GM18499 (cell line): ENCODE measurements at regions not wholly inside any gene's neighbourhood (a gene's known extent, or its start where the extent isn't known, plus 50 kb on each side); places are given as distances from the start of the nearest gene placed in this dataset.
"Not testable (repeated sequence)": the region's sequence is repeated elsewhere in the genome, so short reads cannot be mapped to it uniquely, and the experiment has no call there.

ENCODE experiments used
- ATAC-seq: cut with Tn5 transposase; IDR thresholded peaks from one replicate; pipeline ENCODE4 v1.9.1; 2021; ENCODE audit warnings: moderate number of reproducible peaks; ENCODE audit not compliant: insufficient read depth, unreplicated experiment

DNA sequence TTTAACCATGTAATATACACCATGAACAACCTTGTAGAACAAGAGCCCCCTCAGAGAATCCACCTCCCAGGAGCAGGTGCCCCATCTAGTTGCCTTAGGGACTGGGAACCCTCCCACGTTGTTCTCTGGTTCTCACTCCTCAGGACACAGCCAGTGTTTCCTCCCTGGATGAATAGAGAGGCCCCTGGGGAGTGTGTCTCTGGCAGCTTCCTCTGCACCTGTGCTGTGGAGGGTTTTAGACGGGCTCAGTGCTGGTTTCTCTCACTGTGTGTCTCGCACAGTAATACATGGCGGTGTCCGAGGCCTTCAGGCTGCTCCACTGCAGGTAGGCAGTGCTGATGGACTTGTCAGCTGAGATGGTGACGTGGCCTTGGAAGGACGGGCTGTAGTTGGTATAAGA lies 581.3 kb downstream of the TMEM121 start:
- no peak for ATAC-seq

DNA sequence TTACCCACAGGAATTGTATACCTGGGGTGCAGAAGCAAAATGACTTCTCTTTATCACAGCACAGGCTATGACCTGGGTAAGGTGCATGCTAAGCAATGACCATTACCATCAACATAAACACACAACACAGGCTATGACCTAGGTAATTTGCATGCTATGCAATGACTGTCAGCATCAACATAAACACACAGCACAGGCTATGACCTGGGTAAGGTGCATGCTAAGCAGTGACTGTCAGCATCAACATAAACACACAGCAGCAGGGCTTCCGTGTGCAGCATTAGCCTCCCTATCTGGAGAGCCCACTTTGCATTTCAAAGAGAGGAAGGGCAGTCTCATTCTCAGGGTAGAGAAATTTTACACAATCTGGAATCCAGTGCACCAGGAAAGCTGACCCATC lies 583.0 kb downstream of the TMEM121 start:
- no peak for ATAC-seq

DNA sequence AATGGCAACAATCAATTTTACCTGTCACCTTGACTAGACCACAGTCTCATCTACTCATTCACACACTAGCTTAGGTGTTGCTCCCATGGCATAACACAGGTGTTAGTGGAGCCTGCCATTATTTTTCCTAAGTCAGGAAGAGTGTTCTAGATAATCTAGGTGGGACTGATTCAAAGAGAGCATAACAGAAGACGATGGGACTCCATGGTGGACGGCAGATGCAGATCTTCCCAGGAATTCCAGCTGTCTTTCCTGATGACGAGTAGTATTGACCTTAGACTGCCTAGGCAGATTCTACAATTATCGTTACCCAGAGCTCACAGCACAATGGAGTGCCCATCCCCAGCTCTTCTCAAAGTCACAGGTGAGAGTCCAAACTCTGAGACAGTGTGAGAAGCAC lies 589.0 kb downstream of the TMEM121 start:
- no peak for ATAC-seq

DNA sequence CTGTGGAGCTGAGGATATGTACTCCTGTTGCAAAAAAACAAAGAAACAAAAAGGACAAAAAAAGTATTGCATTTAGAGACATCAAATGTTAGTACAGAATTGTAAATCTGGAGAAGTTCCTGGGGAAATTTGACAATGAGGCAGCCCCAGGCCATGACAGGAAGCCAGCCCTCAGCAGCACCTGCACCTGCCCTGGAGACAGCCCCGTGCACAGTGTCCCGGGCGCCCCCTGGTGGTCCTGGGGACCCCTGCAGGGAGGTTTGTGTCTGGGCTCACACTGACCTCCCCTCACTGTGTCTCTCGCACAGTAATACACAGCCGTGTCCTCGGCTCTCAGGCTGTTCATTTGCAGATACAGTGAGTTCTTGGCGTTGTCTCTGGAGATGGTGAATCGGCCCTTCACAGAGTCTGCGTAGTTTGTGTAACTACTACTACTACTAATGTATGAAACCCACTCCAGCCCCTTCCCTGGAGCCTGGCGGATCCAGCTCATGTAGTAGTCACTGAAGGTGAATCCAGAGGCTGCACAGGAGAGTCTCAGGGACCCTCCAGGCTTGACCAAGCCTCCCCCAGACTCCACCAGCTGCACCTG lies 590.1 kb downstream of the TMEM121 start:
- ATAC-seq = not testable (repeated sequence)

DNA sequence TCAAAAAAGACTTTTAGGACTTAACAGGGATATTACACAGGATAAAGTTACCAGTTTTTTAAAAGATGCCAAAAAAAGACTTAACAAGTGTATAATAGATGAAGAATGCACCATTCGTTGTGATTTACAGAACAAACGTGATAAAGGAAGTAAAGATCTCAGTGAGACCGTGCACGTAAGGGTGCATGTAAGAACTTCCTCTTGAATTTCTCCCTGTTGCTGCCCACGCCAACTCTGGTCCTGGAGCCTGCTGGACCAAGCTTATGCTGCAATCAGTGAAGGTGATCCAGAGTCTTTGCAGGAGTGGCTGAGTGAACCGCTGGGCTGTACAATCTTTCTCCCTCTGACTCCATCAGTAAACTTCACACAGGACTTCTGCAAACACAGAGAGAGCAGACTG lies 593.7 kb downstream of the TMEM121 start:
- no peak for ATAC-seq

DNA sequence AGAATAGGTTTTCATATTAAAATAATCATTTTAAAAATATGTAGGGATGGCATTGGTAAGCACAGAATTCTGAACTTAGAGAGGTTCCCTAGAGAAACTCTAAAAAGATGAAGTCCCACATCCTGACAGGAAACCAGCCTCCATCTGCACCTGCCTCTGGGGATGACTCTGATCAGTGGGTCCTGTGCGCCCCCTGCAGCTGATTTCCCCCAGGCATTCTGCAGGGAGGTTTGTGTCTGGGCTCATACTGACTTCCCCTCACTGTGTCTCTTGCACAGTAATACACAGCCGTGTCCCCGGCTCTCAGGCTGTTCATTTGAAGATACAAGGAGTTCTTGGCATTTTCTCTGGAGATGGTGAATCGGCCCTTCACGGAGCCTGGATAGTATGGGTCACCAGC lies 602.9 kb downstream of the TMEM121 start:
- ATAC-seq = no peak

DNA sequence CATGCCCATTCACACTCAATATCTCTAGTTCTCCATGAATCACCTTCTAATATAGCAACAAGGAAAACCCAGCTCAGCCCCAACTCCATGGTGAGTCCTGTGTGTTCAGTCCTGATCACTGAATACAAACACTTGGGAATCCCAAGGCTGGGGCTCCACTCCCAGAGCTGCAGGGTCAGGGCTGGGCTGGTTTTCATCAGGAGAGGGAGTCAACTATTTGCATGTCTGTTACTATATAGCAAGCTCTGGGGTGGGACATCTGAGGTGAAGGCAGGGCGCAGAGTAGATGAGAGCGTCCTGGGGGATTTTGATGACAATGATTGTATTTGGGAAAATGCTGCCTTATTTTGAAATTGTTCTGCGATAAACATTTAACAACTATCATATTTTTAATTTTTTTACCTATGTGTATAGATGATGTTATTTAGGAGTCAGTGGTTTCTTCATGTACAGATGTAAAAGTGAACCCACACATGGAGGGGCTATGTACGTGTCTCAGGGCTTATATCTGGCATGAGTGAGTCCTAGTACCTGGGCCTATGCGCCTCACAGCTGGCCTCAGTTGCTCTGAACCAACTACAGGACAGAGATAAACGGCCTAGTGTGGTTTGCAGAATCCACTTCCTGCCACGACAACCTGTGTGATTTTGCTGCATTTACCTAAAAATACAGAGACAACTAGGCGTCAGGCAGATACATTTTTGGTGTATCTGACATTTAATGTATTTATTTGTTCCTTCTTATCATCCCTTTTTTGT lies 603.7 kb downstream of the TMEM121 start:
- not testable (repeated sequence) for ATAC-seq

DNA sequence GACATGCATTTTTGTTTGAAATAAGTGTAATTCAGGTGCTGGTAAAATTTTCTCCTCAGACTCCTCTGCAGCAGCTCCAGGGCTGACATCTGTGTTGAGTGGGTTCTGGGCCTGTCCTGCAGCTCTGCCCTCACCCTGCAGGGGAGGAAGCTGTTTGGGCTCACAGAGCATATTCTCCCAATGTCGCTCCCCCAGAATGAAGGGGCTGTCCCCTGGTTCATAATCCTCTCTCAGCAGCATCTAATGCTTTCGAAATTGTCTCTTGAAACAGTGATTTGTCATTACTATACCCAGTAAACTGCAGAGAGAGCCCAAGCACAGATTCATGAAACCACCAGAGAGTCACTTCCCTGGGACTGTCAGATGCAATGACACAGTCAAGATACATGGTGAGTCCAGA lies 606.7 kb downstream of the TMEM121 start:
- not testable (repeated sequence) for ATAC-seq

DNA sequence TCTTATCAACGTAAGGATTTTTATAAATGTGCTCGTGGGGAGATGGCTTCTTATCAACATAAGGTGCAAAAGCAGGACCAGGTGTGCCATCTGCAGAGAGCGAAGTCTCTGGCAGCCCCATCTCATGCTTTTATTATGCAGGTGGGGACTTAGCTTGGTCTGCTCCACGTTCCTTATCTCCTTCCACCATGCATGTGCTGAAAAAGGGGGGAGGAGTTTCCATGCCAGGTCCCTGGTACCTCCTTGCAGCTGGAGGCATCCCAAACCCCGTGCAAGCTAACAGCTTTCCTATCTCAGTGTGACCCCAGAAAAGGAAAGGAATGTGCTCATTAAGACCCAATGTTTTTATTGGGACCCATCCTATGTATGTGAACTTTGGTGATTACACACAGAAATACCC lies 608.5 kb downstream of the TMEM121 start:
- ATAC-seq = no peak

DNA sequence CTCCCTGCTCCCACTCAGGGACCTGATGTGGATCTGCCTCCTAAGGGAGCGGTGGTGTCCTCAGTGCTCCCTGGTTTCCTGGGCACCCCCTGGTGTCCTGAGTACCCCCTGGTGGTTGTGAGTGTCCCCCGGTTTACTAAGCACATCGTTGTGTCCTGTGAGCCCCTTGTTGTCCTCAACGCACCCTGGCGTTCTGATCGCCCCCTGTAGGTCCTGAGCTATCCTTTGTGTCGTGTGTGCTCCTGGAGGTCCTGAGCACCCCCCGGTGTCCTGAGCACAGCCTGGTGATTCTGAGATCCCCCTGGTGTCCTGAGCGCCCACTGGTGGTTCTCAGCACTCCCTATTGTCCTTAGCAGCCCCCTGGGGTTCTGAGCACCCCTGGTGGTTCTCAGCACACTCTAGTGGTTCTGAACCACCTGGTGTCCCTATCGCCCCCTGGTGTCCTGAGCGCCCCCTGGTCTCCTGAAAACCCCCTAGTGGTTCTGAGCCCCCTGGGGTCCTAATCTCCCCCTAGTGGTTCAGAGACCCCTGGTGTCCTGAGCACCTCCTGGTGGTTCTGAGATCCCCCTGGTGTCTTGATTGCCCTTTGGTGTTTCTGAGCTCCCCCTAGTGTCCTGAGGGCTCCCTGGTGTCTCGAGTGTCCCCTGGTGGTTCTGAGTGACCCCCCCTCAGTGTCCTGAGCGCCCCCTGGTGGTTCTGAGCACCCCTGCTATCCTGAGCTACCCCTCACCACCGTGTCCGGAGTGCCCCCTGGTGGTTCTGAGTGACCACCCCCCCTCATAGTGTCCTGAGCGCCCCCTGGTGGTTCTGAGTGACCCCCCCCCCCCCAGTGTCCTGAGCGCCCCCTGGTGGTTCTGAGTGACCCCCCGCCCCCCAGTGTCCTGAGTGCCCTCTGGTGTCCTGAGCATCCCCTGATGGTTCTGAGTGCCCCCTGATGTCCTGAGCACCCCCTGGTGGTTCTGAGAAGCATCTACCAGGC lies 615.1 kb downstream of the TMEM121 start:
- no peak for ATAC-seq

DNA sequence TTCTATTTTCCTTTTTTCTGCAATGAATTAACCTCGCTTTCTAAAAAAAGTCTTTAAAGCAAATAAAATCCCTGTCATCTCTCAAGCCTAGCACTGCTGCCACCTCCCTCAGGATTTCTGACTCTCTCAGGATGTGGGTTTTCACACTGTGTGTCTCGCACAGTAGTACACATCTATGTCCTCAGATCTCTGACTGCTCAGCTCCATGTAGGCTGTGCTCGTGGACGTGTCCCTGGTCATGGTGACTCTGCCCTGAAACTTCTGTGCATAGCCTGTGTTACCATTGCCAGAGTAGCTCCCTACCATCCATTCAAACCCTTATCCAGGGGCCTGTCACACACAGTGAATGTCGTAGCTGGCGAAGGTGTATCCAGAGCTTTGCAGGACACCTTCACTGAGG lies 619.3 kb downstream of the TMEM121 start:
- ATAC-seq = not testable (repeated sequence)

DNA sequence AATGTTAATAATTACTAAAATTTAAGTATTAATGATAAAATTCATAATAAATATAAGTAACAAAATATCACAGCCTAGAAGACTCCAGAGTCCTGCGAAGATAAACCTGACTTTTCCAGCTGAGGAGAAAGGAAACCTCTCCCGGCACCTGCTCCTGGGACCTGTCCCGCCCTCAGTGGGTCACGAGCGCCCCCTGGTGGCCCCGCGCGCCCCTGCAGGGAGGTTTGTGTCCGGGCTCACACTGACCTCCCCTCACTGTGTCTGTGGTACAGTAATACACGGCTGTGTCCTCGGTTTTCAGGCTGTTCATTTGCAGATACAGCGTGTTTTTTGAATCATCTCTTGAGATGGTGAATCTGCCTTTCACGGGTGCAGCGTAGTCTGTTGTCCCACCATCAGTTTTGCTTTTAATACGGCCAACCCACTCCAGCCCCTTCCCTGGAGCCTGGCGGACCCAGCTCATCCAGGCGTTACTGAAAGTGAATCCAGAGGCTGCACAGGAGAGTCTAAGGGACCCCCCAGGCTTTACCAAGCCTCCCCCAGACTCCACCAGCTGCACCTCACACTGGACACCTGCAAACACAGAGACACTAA lies 627.1 kb downstream of the TMEM121 start:
- not testable (repeated sequence) for ATAC-seq

DNA sequence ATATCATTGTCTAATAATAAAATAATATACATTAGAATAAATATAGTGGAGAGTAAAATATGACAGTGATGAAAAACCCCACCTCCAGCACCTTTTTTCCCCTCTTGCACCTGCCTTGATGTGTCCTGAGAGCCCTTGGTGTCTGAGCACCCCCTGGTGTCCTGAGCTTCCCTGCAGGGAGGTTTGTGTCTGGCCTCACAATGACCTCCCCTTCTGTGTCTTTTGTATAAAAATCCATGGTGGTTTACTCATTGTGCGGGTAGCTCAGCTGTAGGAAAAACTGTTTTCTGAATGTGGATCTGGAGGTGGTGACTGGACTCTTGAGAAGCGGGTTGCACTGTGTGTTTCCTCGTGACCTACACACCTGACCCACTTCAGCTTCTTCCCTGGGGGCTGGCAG lies 636.9 kb downstream of the TMEM121 start:
- no peak for ATAC-seq

DNA sequence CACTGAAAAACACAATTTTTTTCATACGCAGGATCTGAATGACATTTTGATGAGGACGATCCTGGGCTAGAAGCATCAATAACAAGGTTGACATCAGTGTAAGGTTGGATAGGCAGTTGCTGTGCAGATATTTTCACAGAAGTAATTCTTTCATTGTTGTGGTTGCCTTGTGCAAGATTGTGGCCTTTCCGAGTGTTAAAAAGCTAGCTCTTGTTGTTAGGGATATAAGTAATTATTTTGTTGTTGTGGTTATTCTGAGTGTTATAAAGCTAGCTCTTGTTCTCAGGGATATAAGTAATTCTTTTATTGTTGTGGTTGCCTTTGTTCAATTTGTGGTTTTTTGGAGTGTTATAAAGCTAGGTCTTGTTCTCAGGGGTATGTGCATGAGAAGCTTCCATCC lies 637.4 kb downstream of the TMEM121 start:
- ATAC-seq = not testable (repeated sequence)

DNA sequence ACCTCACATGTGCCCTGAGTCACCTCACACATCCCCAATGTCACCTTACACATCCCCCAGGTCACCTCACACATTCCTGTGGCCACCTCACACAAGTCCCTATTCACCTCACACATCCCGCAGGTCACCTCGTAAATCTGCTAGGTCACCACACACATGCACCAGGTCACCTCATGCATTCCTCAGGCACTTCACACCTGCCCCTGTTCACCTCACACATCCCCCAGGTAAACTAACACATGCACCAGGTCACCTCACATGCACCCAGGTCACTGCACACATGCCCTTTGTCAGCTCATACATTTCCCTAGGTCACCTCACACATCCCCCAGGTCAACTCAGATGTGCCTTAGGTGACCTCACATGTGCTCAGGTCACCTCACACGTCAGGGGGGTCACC lies 639.8 kb downstream of the TMEM121 start:
- no peak for ATAC-seq

DNA sequence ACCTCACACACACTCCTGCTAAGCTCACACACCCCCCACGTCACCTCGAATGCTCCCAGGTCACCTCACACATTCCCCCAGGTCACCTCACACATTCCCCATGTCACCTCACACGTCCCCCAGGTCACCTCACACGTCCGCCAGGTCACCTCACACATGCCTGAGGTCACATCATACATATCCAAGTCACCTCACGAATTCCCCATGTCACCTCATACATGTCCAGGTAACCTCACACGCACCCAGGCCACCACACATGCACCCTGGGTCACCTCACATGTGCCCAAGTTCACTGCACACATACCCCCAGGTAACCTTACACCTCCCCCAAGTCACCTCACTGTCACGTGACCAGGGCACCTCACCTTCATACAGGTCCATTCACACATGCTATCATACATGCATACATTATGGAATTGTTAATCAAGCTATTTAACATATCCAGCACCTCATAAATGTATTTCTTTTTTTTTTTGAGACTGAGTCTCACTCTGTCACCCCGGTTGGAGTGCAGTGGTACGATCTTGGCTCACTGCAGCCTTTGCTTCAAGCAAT lies 640.3 kb downstream of the TMEM121 start:
- no peak for ATAC-seq

DNA sequence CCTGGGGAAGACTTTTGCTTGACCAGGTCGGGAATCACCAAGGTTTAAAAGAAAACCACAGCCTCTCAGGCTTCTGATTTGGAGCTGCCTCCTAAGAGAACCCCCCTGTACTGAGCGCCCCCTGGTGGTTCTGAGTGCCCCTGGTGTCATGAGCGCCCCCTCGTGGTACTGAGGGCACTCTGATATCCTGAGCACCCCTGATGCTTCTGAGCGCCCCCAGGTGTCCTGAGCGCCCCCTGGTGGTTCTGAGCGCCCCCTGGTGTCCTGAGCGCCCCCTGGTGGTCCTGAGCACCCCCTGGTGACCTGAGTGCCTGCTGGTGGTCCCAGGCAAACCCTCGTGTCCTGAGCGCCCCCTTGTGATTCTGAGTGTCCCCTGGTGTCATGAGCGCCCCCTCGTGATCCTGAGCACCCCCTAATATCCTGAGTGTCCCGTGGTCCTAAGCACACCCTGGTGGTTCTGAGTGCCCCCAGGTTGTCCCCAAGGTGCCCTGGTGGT lies 643.8 kb downstream of the TMEM121 start:
- ATAC-seq = not testable (repeated sequence)

DNA sequence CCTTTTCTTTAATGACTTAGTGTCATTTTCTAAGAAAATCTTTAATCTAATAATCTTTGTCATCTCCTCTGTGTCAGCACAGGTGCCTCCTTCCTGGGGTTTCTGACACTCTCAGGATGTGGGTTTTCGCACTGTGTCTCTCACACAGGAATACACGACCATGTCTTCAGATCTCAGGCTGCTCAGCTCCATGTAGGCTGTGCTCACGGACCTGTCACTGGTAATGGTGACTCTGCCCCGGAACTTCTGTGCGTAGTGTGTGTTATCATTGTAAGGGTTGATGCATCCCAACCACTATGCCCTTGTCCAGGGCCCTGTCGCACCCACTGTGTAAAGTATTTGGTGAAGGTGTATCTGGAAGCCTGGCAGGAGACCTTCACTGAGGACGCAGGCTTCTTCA lies 647.8 kb downstream of the TMEM121 start:
- no peak for ATAC-seq

DNA sequence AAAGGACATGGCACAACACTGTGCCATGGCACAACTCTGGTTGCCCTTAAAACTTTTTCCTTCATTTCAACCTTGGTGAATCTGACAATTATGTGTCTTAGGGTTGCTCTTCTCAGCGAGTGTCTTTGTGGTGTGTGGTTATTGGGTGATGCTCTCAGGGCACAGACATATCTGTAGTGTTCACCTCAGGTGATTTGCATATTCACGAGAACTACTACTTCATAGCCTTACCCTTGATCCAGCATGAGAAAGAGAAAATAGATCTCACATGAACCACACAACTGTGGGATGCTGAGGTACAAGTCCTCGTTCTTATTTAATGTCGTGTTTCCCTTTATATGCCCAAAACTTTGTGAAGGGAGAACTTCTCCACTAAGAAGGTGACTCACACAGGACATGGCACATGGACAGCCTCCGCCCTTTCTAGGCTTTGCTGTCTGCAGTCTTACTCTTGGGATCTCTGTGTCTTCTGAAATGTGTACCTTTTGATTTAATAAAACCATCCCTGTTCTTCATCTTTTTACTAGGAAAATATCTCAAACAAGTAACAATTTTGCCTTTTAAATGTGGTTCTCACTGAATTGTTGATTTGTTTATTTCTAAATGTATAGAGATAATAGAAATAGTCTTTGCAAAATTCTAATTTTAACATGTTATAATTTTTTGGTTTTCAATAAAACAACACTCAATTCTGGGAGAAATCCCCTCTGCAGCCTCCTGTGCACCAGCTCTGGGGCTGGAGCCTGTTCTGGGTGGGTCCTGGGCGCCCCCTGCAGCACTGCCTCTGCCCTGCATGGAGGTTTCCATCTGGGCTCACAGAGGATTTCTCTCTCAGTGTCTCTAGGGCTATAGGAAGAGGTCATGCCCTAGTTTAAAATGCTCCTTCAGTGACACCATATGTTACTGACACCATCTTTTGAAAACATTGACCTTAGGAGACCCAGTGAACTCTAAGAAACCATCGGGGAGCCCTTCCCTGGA lies 651.2 kb downstream of the TMEM121 start:
- ATAC-seq = not testable (repeated sequence)
